ENCODE measurements at regions not wholly inside any gene's neighbourhood (a gene's known extent, or its start where the extent isn't known, plus 50 kb on each side); places are given as distances from the start of the nearest gene placed in this dataset.

- H3K4me3 ChIP-seq = no peak overlapping the region
- intact Hi-C loops (cut with DNase I) = no loop called here
- no peak overlapping the region for H3K27ac ChIP-seq
- DNase-seq (ENCODE audit: extremely low spot score in 2 of 2) = no peak
- TF ChIP-seq POLR2AphosphoS5 (IDR thresholded peaks at IDR 0.05; ENCODE audit: insufficient read depth in 1 of 2, low read depth in 1 of 2) = no peak
- TF ChIP-seq POLR2A (IDR thresholded peaks at IDR 0.05) = no peak
- no peak for TF ChIP-seq CTCF (IDR thresholded peaks at IDR 0.05)
- H3K27me3 ChIP-seq = no peaks in the 10 kb centered on the region
- H3K9me3 ChIP-seq = no peaks in the 10 kb centered on the region
- no peaks in the 10 kb centered on the region for H3K4me1 ChIP-seq
- H3K36me3 ChIP-seq = no peaks in the 10 kb centered on the region
Measured at GRCh38 chr3:40793730-40794129, 269.0 kb downstream of the ZNF621 start.

GRCh38 chr3:40800343-40800742, 275.6 kb downstream of the ZNF621 start:
- no peaks in the 10 kb centered on the region for H3K27me3 ChIP-seq
- intact Hi-C loops (cut with DNase I) = no loop called here
- H3K36me3 ChIP-seq = no peaks in the 10 kb centered on the region
- H3K9me3 ChIP-seq = no peaks in the 10 kb centered on the region
- DNase-seq (ENCODE audit: extremely low spot score in 2 of 2) = no peak
- TF ChIP-seq CTCF (IDR thresholded peaks at IDR 0.05) (no peak), POLR2A (IDR thresholded peaks at IDR 0.05) (no peak), POLR2AphosphoS5 (IDR thresholded peaks at IDR 0.05; ENCODE audit: insufficient read depth in 1 of 2, low read depth in 1 of 2) (no peak)
- no peak overlapping the region for H3K27ac ChIP-seq
- H3K4me1 ChIP-seq = no peaks in the 10 kb centered on the region
- no peak overlapping the region for H3K4me3 ChIP-seq

GRCh38 chr3:40801284-40801741, 276.6 kb downstream of the ZNF621 start:
- Histone ChIP-seq H3K4me1 (no peaks in the 10 kb centered on the region), H3K4me3 (no peak overlapping the region), H3K36me3 (no peaks in the 10 kb centered on the region), H3K27ac (no peak overlapping the region), H3K27me3 (no peaks in the 10 kb centered on the region), H3K9me3 (no peaks in the 10 kb centered on the region)
- TF ChIP-seq POLR2AphosphoS5 (IDR thresholded peaks at IDR 0.05; ENCODE audit: insufficient read depth in 1 of 2, low read depth in 1 of 2) (no peak), POLR2A (IDR thresholded peaks at IDR 0.05) (no peak), CTCF (IDR thresholded peaks at IDR 0.05) (no peak)
- DNase-seq (ENCODE audit: extremely low spot score in 2 of 2) = no peak
- intact Hi-C loops (cut with DNase I) = no loop called here

- no peak for TF ChIP-seq POLR2AphosphoS5 (IDR thresholded peaks at IDR 0.05; ENCODE audit: insufficient read depth in 1 of 2, low read depth in 1 of 2)
- TF ChIP-seq POLR2A (IDR thresholded peaks at IDR 0.05) = no peak
- no peak for TF ChIP-seq CTCF (IDR thresholded peaks at IDR 0.05)
- Histone ChIP-seq H3K4me1 (no peaks in the 10 kb centered on the region), H3K9me3 (no peaks in the 10 kb centered on the region), H3K4me3 (no peak overlapping the region), H3K27ac (no peak overlapping the region), H3K36me3 (no peaks in the 10 kb centered on the region), H3K27me3 (no peaks in the 10 kb centered on the region)
- intact Hi-C loops (cut with DNase I) = no loop called here
- DNase-seq (ENCODE audit: extremely low spot score in 2 of 2) = no peak
Measured at GRCh38 chr3:40803311-40803710, 278.6 kb downstream of the ZNF621 start.

- H3K9me3 ChIP-seq = peaks cover 2% of the 10 kb centered on the region
- no peak for TF ChIP-seq POLR2AphosphoS5 (IDR thresholded peaks at IDR 0.05; ENCODE audit: insufficient read depth in 1 of 2, low read depth in 1 of 2)
- intact Hi-C loops (cut with DNase I) = no loop called here
- DNase-seq (ENCODE audit: extremely low spot score in 2 of 2) = no peak
- H3K27me3 ChIP-seq = no peaks in the 10 kb centered on the region
- no peaks in the 10 kb centered on the region for H3K4me1 ChIP-seq
- H3K27ac ChIP-seq = no peak overlapping the region
- no peaks in the 10 kb centered on the region for H3K36me3 ChIP-seq
- H3K4me3 ChIP-seq = no peak overlapping the region
Measured at GRCh38 chr3:40805456-40805855, 280.7 kb downstream of the ZNF621 start.
